ENCODE measurements at regions not wholly inside any gene's neighbourhood (a gene's known extent, or its start where the extent isn't known, plus 50 kb on each side); places are given as distances from the start of the nearest gene placed in this dataset.
"Not testable (repeated sequence)": the region's sequence is repeated elsewhere in the genome, so short reads cannot be mapped to it uniquely, and the experiment has no call there.

GRCh38 chr16:29139261-29139802, 154.5 kb downstream of the LAT start:
- Mint-ChIP-seq H3K4me1 (peaks cover 4% of the 10 kb centered on the region), H3K36me3 (peaks cover 36 to 88% of the 10 kb centered on the region in 2 donors), H3K9me3 (peaks cover 0 to 7% (median 4%) of the 10 kb centered on the region in 7 donors), H3K27me3 (ENCODE audit: low read depth in 3 of 3) (peaks cover 0 to 4% (median 0%) of the 10 kb centered on the region in 3 donors), H3K4me3 (no peak overlapping the region), H3K27ac (peak overlapping the region in 4 of 7 donors; percentile 4 to 77 (median 32))
- H3K9me3 ChIP-seq (replicated peaks in 1 of 2; ENCODE audit: control insufficient read depth in 1 of 2, insufficient read depth in 1 of 2, low read length in 2 of 2): peaks cover 0 to 5% of the 10 kb centered on the region in 2 donors
- intact Hi-C loops (cut with micrococcal nuclease): no loop called here
- DNase-seq: peak in 1 of 3 donors; percentile 1
- no peaks in the 10 kb centered on the region for H3K27me3 ChIP-seq (ENCODE audit: control insufficient read depth in 2 of 2, insufficient read depth in 2 of 2, low read length in 2 of 2)
- TF ChIP-seq, protein P1, sequence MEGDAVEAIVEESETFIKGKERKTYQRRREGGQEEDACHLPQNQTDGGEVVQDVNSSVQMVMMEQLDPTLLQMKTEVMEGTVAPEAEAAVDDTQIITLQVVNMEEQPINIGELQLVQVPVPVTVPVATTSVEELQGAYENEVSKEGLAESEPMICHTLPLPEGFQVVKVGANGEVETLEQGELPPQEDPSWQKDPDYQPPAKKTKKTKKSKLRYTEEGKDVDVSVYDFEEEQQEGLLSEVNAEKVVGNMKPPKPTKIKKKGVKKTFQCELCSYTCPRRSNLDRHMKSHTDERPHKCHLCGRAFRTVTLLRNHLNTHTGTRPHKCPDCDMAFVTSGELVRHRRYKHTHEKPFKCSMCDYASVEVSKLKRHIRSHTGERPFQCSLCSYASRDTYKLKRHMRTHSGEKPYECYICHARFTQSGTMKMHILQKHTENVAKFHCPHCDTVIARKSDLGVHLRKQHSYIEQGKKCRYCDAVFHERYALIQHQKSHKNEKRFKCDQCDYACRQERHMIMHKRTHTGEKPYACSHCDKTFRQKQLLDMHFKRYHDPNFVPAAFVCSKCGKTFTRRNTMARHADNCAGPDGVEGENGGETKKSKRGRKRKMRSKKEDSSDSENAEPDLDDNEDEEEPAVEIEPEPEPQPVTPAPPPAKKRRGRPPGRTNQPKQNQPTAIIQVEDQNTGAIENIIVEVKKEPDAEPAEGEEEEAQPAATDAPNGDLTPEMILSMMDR (IDR thresholded peaks at IDR 0.05): no peak
- H3K9ac ChIP-seq (ENCODE audit: insufficient read depth, low read length, poor library complexity, severe bottlenecking): no peak overlapping the region
- 80% methylated on average over 5 of the region's 17 CpGs for WGBS (ENCODE audit: insufficient coverage)
- no peaks in the 10 kb centered on the region for H3K79me2 ChIP-seq (ENCODE audit: insufficient read depth, low read length)
- no peaks in the 10 kb centered on the region for H3K4me1 ChIP-seq (ENCODE audit: control insufficient read depth in 1 of 2, insufficient read depth in 2 of 2, low read length in 2 of 2)
- no peak overlapping the region for H3K4me2 ChIP-seq (replicated peaks; ENCODE audit: extremely low read depth, low read length, poor library complexity, severe bottlenecking)
- no peak overlapping the region for H3K27ac ChIP-seq (ENCODE audit: low read depth in 1 of 2, low read length in 2 of 2)
- no peak overlapping the region for H2AFZ ChIP-seq (ENCODE audit: insufficient read depth, low read depth, low read length, poor library complexity, severe bottlenecking)
- H4K20me1 ChIP-seq (ENCODE audit: insufficient read depth, low read length): no peaks in the 10 kb centered on the region
- peaks cover 24 to 25% of the 10 kb centered on the region in 2 donors for H3K36me3 ChIP-seq (replicated peaks in 1 of 2; ENCODE audit: control insufficient read depth in 1 of 2, insufficient read depth in 2 of 2, low read length in 2 of 2)
- no peak overlapping the region for H3K4me3 ChIP-seq (replicated peaks in 1 of 3; ENCODE audit: low read depth in 2 of 3, low read length in 3 of 3)

GRCh38 chr16:29138698-29139097, 153.8 kb downstream of the LAT start:
- peaks cover 23 to 25% of the 10 kb centered on the region in 2 donors for H3K36me3 ChIP-seq (replicated peaks in 1 of 2; ENCODE audit: control insufficient read depth in 1 of 2, insufficient read depth in 2 of 2, low read length in 2 of 2)
- H3K27me3 Mint-ChIP-seq (ENCODE audit: low read depth in 3 of 3); H3K27ac Mint-ChIP-seq; H3K4me1 ChIP-seq (ENCODE audit: control insufficient read depth in 1 of 2, insufficient read depth in 2 of 2, low read length in 2 of 2); H3K79me2 ChIP-seq (ENCODE audit: insufficient read depth, low read length); H3K9ac ChIP-seq (ENCODE audit: insufficient read depth, low read length, poor library complexity, severe bottlenecking); H3K4me1 Mint-ChIP-seq; H3K27me3 ChIP-seq (ENCODE audit: control insufficient read depth in 2 of 2, insufficient read depth in 2 of 2, low read length in 2 of 2); H3K9me3 ChIP-seq (replicated peaks in 1 of 2; ENCODE audit: control insufficient read depth in 1 of 2, insufficient read depth in 1 of 2, low read length in 2 of 2); intact Hi-C loops (cut with micrococcal nuclease); H3K4me3 Mint-ChIP-seq; H4K20me1 ChIP-seq (ENCODE audit: insufficient read depth, low read length); H3K4me3 ChIP-seq (replicated peaks in 1 of 3; ENCODE audit: low read depth in 2 of 3, low read length in 3 of 3); DNase-seq; H3K9me3 Mint-ChIP-seq; H3K27ac ChIP-seq (ENCODE audit: low read depth in 1 of 2, low read length in 2 of 2); H2AFZ ChIP-seq (ENCODE audit: insufficient read depth, low read depth, low read length, poor library complexity, severe bottlenecking); H3K4me2 ChIP-seq (replicated peaks; ENCODE audit: extremely low read depth, low read length, poor library complexity, severe bottlenecking): not testable (repeated sequence)
- peaks cover 39 to 89% of the 10 kb centered on the region in 2 donors for H3K36me3 Mint-ChIP-seq
- 100% methylated on average over 4 of the region's 11 CpGs for WGBS (ENCODE audit: insufficient coverage)

- H2AFZ ChIP-seq (ENCODE audit: insufficient read depth, low read depth, low read length, poor library complexity, severe bottlenecking); H3K27me3 ChIP-seq (ENCODE audit: control insufficient read depth in 2 of 2, insufficient read depth in 2 of 2, low read length in 2 of 2); H3K9ac ChIP-seq (ENCODE audit: insufficient read depth, low read length, poor library complexity, severe bottlenecking); H3K79me2 ChIP-seq (ENCODE audit: insufficient read depth, low read length); H3K27me3 Mint-ChIP-seq (ENCODE audit: low read depth in 3 of 3); H3K4me3 ChIP-seq (replicated peaks in 1 of 3; ENCODE audit: low read depth in 2 of 3, low read length in 3 of 3); H3K4me1 ChIP-seq (ENCODE audit: control insufficient read depth in 1 of 2, insufficient read depth in 2 of 2, low read length in 2 of 2); H3K4me2 ChIP-seq (replicated peaks; ENCODE audit: extremely low read depth, low read length, poor library complexity, severe bottlenecking); H3K9me3 ChIP-seq (replicated peaks in 1 of 2; ENCODE audit: control insufficient read depth in 1 of 2, insufficient read depth in 1 of 2, low read length in 2 of 2); H3K9me3 Mint-ChIP-seq; H3K27ac ChIP-seq (ENCODE audit: low read depth in 1 of 2, low read length in 2 of 2); intact Hi-C loops (cut with micrococcal nuclease); H3K4me3 Mint-ChIP-seq; H4K20me1 ChIP-seq (ENCODE audit: insufficient read depth, low read length); H3K4me1 Mint-ChIP-seq: not testable (repeated sequence)
- DNase-seq: peak in 1 of 3 donors; percentile 0
- Mint-ChIP-seq H3K36me3 (peaks cover 42 to 86% of the 10 kb centered on the region in 2 donors), H3K27ac (peak overlapping the region in 5 of 7 donors; percentile 30 to 80 (median 68))
- 97% methylated on average over 20 of the region's 26 CpGs for WGBS (ENCODE audit: insufficient coverage)
- H3K36me3 ChIP-seq (replicated peaks in 1 of 2; ENCODE audit: control insufficient read depth in 1 of 2, insufficient read depth in 2 of 2, low read length in 2 of 2): peaks cover 23 to 25% of the 10 kb centered on the region in 2 donors
Observed at GRCh38 chr16:29137894-29138662, 153.2 kb downstream of the LAT start.

- H3K9ac ChIP-seq (ENCODE audit: insufficient read depth, low read length, poor library complexity, severe bottlenecking); H3K27ac ChIP-seq (ENCODE audit: low read depth in 1 of 2, low read length in 2 of 2); H3K9me3 Mint-ChIP-seq; H4K20me1 ChIP-seq (ENCODE audit: insufficient read depth, low read length); H3K27me3 Mint-ChIP-seq (ENCODE audit: low read depth in 3 of 3); H3K9me3 ChIP-seq (replicated peaks in 1 of 2; ENCODE audit: control insufficient read depth in 1 of 2, insufficient read depth in 1 of 2, low read length in 2 of 2); H3K27me3 ChIP-seq (ENCODE audit: control insufficient read depth in 2 of 2, insufficient read depth in 2 of 2, low read length in 2 of 2); H3K79me2 ChIP-seq (ENCODE audit: insufficient read depth, low read length); H3K4me1 Mint-ChIP-seq; H3K4me3 ChIP-seq (replicated peaks in 1 of 3; ENCODE audit: low read depth in 2 of 3, low read length in 3 of 3); H3K4me1 ChIP-seq (ENCODE audit: control insufficient read depth in 1 of 2, insufficient read depth in 2 of 2, low read length in 2 of 2); H3K4me3 Mint-ChIP-seq; H2AFZ ChIP-seq (ENCODE audit: insufficient read depth, low read depth, low read length, poor library complexity, severe bottlenecking); intact Hi-C loops (cut with micrococcal nuclease); H3K4me2 ChIP-seq (replicated peaks; ENCODE audit: extremely low read depth, low read length, poor library complexity, severe bottlenecking): not testable (repeated sequence)
- peaks cover 21 to 24% of the 10 kb centered on the region in 2 donors for H3K36me3 ChIP-seq (replicated peaks in 1 of 2; ENCODE audit: control insufficient read depth in 1 of 2, insufficient read depth in 2 of 2, low read length in 2 of 2)
- peak overlapping the region in 4 of 7 donors; percentile 4 to 42 (median 20) for H3K27ac Mint-ChIP-seq
- peaks cover 40 to 80% of the 10 kb centered on the region in 2 donors for H3K36me3 Mint-ChIP-seq
- WGBS (ENCODE audit: insufficient coverage): 96% methylated on average over 3 of the region's 7 CpGs
- peak in 1 of 3 donors; percentile 0 for DNase-seq
Observed at GRCh38 chr16:29137461-29137860, 152.6 kb downstream of the LAT start.
